HEK293 (cell line): ENCODE measurements at regions not wholly inside any gene's neighbourhood (a gene's known extent, or its start where the extent isn't known, plus 50 kb on each side); places are given as distances from the start of the nearest gene placed in this dataset.

Source experiments
- SP3 ChIP-seq: fragments of 450-650 bp; formaldehyde crosslinking; IDR thresholded peaks from 2 replicates; pipeline ENCODE4 v1.5.1; 2016; ENCODE audit warnings: missing biosample characterization, missing genetic modification characterization
- TCF7L2 ChIP-seq: IDR thresholded peaks from 2 replicates; pipeline ENCODE4 v1.6.1; 2011; ENCODE audit warnings: low read depth, mild to moderate bottlenecking, inconsistent platforms, low read length, moderate library complexity, borderline replicate concordance
- YY1 ChIP-seq: fragments of 450-650 bp; formaldehyde crosslinking; IDR thresholded peaks from 2 replicates; pipeline ENCODE4 v1.5.1; 2018; ENCODE audit warnings: missing biosample characterization, missing genetic modification characterization
- ZBTB7A ChIP-seq: fragments of 450-650 bp; formaldehyde crosslinking; IDR thresholded peaks from 2 replicates; pipeline ENCODE4 v1.5.1; 2016; ENCODE audit warnings: low read depth, missing biosample characterization, missing genetic modification characterization
- ZNF341 ChIP-seq: fragments of 450-650 bp; formaldehyde crosslinking; IDR thresholded peaks from 2 replicates; pipeline ENCODE4; 2016; ENCODE audit warnings: low read depth, missing biosample characterization, missing genetic modification characterization
- ZNF549 ChIP-seq: fragments of 450-650 bp; IDR thresholded peaks from 2 replicates; pipeline ENCODE4 v1.5.1; 2018; ENCODE audit warnings: missing biosample characterization, missing genetic modification characterization, mild to moderate bottlenecking, inconsistent platforms, moderate library complexity
- ZNF560 ChIP-seq: fragments of 450-650 bp; formaldehyde crosslinking; IDR thresholded peaks from 2 replicates; pipeline ENCODE4 v1.5.1; 2017; ENCODE audit warnings: missing biosample characterization, missing genetic modification characterization, borderline replicate concordance
- TF ChIP-seq, protein P1 (sequence below): fragments of 450-650 bp; formaldehyde crosslinking; IDR thresholded peaks from 2 replicates; pipeline ENCODE4 v1.5.1; 2016; ENCODE audit warnings: missing biosample characterization, missing genetic modification characterization

DNA sequence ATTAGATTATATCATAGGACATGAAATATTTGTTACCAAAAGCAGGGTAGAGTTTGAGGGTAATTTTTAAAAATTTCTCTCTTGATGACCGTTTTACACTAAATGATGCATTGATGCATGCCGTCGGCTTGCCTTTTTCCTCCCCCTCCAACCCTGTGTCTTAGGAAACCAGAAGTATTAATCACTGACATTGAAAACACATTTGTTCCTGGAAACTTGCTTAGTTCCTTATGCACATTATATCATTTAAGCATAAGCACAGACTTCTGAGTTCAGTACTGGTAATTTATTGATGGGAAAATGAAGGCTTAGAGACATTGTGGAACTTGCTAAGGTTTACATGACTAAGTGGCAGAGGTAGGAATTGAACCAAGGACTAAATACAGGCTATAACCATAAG is 206.3 kb upstream of the SPHKAP start:
- TF ChIP-seq ZNF560 (tag by site-specific recombination) (no peak), TCF7L2 (no peak), SP3 (no peak), YY1 (no peak), ZBTB7A (tag by site-specific recombination) (no peak), ZNF549 (tag by site-specific recombination) (no peak), ZNF341 (tag by site-specific recombination) (no peak)
- TF ChIP-seq, protein P1, sequence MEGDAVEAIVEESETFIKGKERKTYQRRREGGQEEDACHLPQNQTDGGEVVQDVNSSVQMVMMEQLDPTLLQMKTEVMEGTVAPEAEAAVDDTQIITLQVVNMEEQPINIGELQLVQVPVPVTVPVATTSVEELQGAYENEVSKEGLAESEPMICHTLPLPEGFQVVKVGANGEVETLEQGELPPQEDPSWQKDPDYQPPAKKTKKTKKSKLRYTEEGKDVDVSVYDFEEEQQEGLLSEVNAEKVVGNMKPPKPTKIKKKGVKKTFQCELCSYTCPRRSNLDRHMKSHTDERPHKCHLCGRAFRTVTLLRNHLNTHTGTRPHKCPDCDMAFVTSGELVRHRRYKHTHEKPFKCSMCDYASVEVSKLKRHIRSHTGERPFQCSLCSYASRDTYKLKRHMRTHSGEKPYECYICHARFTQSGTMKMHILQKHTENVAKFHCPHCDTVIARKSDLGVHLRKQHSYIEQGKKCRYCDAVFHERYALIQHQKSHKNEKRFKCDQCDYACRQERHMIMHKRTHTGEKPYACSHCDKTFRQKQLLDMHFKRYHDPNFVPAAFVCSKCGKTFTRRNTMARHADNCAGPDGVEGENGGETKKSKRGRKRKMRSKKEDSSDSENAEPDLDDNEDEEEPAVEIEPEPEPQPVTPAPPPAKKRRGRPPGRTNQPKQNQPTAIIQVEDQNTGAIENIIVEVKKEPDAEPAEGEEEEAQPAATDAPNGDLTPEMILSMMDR (tag by site-specific recombination) = no peak
